ENCODE measurements at regions not wholly inside any gene's neighbourhood (a gene's known extent, or its start where the extent isn't known, plus 50 kb on each side); places are given as distances from the start of the nearest gene placed in this dataset.

- DNase-seq (ENCODE audit: low spot score), result no peak
- TF ChIP-seq, protein P1, sequence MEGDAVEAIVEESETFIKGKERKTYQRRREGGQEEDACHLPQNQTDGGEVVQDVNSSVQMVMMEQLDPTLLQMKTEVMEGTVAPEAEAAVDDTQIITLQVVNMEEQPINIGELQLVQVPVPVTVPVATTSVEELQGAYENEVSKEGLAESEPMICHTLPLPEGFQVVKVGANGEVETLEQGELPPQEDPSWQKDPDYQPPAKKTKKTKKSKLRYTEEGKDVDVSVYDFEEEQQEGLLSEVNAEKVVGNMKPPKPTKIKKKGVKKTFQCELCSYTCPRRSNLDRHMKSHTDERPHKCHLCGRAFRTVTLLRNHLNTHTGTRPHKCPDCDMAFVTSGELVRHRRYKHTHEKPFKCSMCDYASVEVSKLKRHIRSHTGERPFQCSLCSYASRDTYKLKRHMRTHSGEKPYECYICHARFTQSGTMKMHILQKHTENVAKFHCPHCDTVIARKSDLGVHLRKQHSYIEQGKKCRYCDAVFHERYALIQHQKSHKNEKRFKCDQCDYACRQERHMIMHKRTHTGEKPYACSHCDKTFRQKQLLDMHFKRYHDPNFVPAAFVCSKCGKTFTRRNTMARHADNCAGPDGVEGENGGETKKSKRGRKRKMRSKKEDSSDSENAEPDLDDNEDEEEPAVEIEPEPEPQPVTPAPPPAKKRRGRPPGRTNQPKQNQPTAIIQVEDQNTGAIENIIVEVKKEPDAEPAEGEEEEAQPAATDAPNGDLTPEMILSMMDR (IDR thresholded peaks at IDR 0.05; ENCODE audit: extremely low read depth, insufficient read depth, missing control alignments), result no peak
- in situ Hi-C loops (cut with MboI; ENCODE audit: low pct_unique_long_range_greater_than_20kb, low sequenced_read_pairs, unreplicated experiment), result no loop called here
Measured at GRCh38 chr15:100753503-100753902, 126.1 kb upstream of the ALDH1A3 start.

DNA sequence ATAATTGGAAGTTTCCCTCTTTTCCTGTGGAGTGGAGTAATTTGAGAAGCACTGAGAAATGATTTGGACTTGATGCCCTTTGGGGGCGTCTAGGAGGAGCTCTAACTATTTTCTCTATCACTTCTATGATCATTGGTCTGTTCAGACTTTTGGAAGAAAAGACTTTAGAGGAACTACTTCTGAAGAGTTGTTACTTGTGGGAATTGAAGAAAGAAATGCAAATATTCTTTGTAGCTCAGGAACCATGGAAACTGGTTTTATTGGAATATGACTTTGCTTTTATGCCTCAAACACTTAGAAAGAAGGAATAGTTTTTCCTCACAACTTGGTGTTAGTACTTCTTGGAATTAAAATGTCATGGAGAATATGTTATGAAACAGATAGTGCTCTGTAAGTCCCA lies 122.0 kb upstream of the ALDH1A3 start:
- in situ Hi-C loops (cut with MboI; ENCODE audit: low pct_unique_long_range_greater_than_20kb, low sequenced_read_pairs, unreplicated experiment), result no loop called here
- no peak for DNase-seq (ENCODE audit: low spot score)
- TF ChIP-seq, protein P1 (IDR thresholded peaks at IDR 0.05; ENCODE audit: extremely low read depth, insufficient read depth, missing control alignments), result no peak

GRCh38 chr15:100758555-100758954 lies 121.1 kb upstream of the ALDH1A3 start:
- TF ChIP-seq, protein P1 (IDR thresholded peaks at IDR 0.05; ENCODE audit: extremely low read depth, insufficient read depth, missing control alignments), result no peak
- no peak for DNase-seq (ENCODE audit: low spot score)
- in situ Hi-C loops (cut with MboI; ENCODE audit: low pct_unique_long_range_greater_than_20kb, low sequenced_read_pairs, unreplicated experiment), result no loop called here

DNA sequence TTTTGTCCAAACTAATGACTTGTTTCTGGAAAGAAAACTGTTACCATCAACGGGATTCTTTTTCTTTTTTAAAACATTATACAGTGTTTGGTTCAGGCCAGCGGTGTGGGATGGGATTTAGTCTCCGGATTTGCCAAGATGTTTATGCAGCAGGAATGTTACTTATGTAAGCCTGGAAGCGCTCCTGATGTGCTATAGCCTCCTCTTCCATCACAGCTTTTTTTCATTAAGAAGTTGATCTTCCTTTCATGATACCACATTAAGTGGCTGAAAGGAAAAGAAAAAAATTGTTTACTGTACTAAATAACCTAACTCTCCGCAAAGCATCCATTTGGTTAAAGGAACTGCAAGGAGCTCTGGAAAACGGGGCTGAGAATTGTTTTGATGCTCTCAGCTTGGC lies 120.5 kb upstream of the ALDH1A3 start:
- TF ChIP-seq, protein P1 (IDR thresholded peaks at IDR 0.05; ENCODE audit: extremely low read depth, insufficient read depth, missing control alignments), result no peak
- no peak for DNase-seq (ENCODE audit: low spot score)
- in situ Hi-C loops (cut with MboI; ENCODE audit: low pct_unique_long_range_greater_than_20kb, low sequenced_read_pairs, unreplicated experiment), result no loop called here

DNA sequence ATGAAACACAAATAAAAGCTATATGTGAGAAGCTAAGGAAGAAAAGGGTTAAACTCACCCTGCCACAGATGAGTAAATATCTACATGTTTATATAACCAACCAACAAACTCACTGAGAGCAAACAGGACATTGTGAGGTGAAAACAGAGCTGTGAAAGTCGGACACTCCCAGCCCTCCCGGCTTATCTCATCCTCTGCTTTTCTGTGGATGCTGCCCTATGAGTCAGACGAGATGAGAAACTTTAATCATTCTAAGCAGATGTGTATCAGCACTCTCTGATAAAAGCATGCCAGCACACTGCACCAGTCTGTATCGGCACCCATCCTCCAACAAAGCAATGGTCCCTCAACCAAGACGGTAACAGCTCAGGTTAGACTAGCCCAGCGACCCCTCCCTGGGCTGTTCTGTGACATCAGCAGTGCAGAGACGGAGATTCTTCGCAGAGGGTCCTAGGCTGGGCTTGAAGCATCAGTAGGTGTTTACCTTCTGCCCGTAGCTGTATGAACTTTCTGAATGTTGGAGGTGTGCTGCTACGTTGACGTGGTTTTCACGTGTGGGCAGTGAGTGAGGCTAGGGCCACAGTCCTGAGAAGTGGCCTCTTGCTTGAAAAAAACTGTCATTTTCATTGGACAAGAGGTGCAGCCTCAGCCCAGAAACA lies 119.8 kb upstream of the ALDH1A3 start:
- TF ChIP-seq, protein P1 (IDR thresholded peaks at IDR 0.05; ENCODE audit: extremely low read depth, insufficient read depth, missing control alignments), result no peak
- DNase-seq (ENCODE audit: low spot score), result no peak
- in situ Hi-C loops (cut with MboI; ENCODE audit: low pct_unique_long_range_greater_than_20kb, low sequenced_read_pairs, unreplicated experiment), result no loop called here

DNA sequence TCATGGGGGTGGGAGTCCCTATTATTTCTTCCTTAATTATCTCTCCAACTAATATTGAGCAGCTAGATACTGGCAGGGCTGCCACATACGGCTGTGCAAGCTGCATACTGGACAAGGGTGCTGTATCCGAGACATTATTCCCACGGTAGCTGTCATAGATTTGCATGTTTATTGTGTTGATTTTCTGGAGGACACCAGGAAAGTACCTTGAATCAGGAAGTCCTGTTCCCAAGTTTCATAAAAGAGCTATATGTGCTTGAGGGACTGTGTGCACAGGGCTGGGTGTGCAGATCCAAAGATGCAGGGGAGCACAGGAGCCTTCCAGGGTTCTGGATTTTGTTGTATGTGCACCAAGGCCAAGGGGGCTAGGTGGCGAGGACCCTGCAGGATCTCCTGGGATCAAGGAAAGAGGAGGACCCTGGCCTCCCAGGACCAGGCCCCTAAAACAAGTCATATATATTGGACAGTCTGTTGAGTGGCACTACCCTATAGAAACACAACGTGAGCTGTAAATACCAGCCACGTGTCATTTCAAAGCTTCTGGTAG lies 119.2 kb upstream of the ALDH1A3 start:
- TF ChIP-seq, protein P1 (IDR thresholded peaks at IDR 0.05; ENCODE audit: extremely low read depth, insufficient read depth, missing control alignments), result no peak
- in situ Hi-C loops (cut with MboI; ENCODE audit: low pct_unique_long_range_greater_than_20kb, low sequenced_read_pairs, unreplicated experiment), result no loop called here
- DNase-seq (ENCODE audit: low spot score), result no peak
